Loucy (cell line): ENCODE measurements at regions not wholly inside any gene's neighbourhood (a gene's known extent, or its start where the extent isn't known, plus 50 kb on each side); places are given as distances from the start of the nearest gene placed in this dataset.

Experiments
- H2AFZ ChIP-seq: fragments of 200-600 bp; sonication (generic); 2 replicates; pipeline ENCODE4 v1.6.0; 2016; ENCODE audit warnings: antibody characterized with exemption, mild to moderate bottlenecking, low read length, moderate library complexity
- H3F3A ChIP-seq: fragments of 200-600 bp; 2 replicates; pipeline ENCODE4 v1.6.0; 2016; ENCODE audit warnings: antibody characterized with exemption, low read depth, mild to moderate bottlenecking
- H3K27me3 ChIP-seq: fragments of 200-600 bp; sonication (generic); 2 replicates; pipeline ENCODE4 v1.6.1; 2014; ENCODE audit warnings: low read length, mild to moderate bottlenecking; ENCODE audit not compliant: insufficient read depth, poor library complexity, severe bottlenecking
- H3K36me3 ChIP-seq: fragments of 200-600 bp; sonication (generic); 2 replicates; pipeline ENCODE4 v1.6.1; 2016; ENCODE audit warnings: low read length; ENCODE audit not compliant: insufficient read depth
- H3K4me1 ChIP-seq: fragments of 200-600 bp; sonication (generic); 2 replicates; pipeline ENCODE4 v1.5.1; 2014; ENCODE audit warnings: low read length, mild to moderate bottlenecking; ENCODE audit not compliant: insufficient read depth, poor library complexity, severe bottlenecking
- H3K4me2 ChIP-seq: fragments of 200-600 bp; sonication (generic); 2 replicates; pipeline ENCODE4 v1.6.0; 2014; ENCODE audit warnings: antibody characterized with exemption, low read length, low read depth, mild to moderate bottlenecking; ENCODE audit not compliant: poor library complexity, severe bottlenecking
- H3K4me3 ChIP-seq: fragments of 200-600 bp; sonication (generic); 2 replicates; pipeline ENCODE4 v1.5.1; 2014; ENCODE audit warnings: low read length, mild to moderate bottlenecking, mixed read lengths; ENCODE audit not compliant: poor library complexity, severe bottlenecking
- H3K79me2 ChIP-seq: fragments of 200-600 bp; sonication (generic); 2 replicates; pipeline ENCODE4 v1.6.1; 2014; ENCODE audit warnings: low read length; ENCODE audit not compliant: insufficient read depth
- H3K9ac ChIP-seq: fragments of 200-600 bp; sonication (generic); 2 replicates; pipeline ENCODE4 v1.6.0; 2014; ENCODE audit warnings: mild to moderate bottlenecking, low read depth, low read length, moderate library complexity; ENCODE audit not compliant: poor library complexity, severe bottlenecking
- H3K9me2 ChIP-seq: fragments of 200-600 bp; sonication (generic); replicated peaks from 2 replicates; pipeline ENCODE4 v1.6.1; 2016; ENCODE audit warnings: low read depth, low read length, mixed read lengths
- H3K9me3 ChIP-seq: fragments of 200-600 bp; sonication (generic); 2 replicates; pipeline ENCODE4 v1.6.1; 2014; ENCODE audit warnings: mild to moderate bottlenecking, antibody characterized with exemption, low read length, low read depth; ENCODE audit not compliant: insufficient read depth
- H4K20me1 ChIP-seq: fragments of 200-600 bp; sonication (generic); 2 replicates; pipeline ENCODE4 v1.6.0; 2014; ENCODE audit warnings: antibody characterized with exemption, low read length, mild to moderate bottlenecking; ENCODE audit not compliant: insufficient read depth, poor library complexity, severe bottlenecking
- CTCF ChIP-seq: fragments of 200-600 bp; sonication (generic); conservative IDR thresholded peaks from 2 replicates; pipeline ENCODE4 v1.5.1; 2014; ENCODE audit warnings: mild to moderate bottlenecking, antibody characterized with exemption, low read length
- EZH2phosphoT487 ChIP-seq: fragments of 200-600 bp; IDR thresholded peaks from 2 replicates; pipeline ENCODE4 v1.6.1; 2018; ENCODE audit warnings: antibody characterized with exemption, mild to moderate bottlenecking, moderate library complexity, borderline replicate concordance

- H3K9me2 ChIP-seq: no peaks in the 10 kb centered on the region
- H3F3A ChIP-seq: no peaks in the 10 kb centered on the region
- H4K20me1 ChIP-seq: no peaks in the 10 kb centered on the region
- H3K9me3 ChIP-seq: no peaks in the 10 kb centered on the region
- H3K27me3 ChIP-seq: no peaks in the 10 kb centered on the region
- no peak overlapping the region for H3K4me2 ChIP-seq
- H3K4me3 ChIP-seq: no peak overlapping the region
- H3K79me2 ChIP-seq: no peaks in the 10 kb centered on the region
- no peaks in the 10 kb centered on the region for H3K4me1 ChIP-seq
- no peaks in the 10 kb centered on the region for H3K36me3 ChIP-seq
- TF ChIP-seq CTCF: no peak
- no peak for TF ChIP-seq EZH2phosphoT487
- no peak overlapping the region for H3K9ac ChIP-seq
- no peak overlapping the region for H2AFZ ChIP-seq
These were observed 177.6 kb downstream of the DIRAS2 start for GRCh38 chr9:90464978-90465377.

GRCh38 chr9:90466441-90466840 is 176.2 kb downstream of the DIRAS2 start:
- Histone ChIP-seq H3K9ac (no peak overlapping the region), H4K20me1 (no peaks in the 10 kb centered on the region), H3K27me3 (no peaks in the 10 kb centered on the region), H2AFZ (no peak overlapping the region), H3F3A (no peaks in the 10 kb centered on the region), H3K36me3 (no peaks in the 10 kb centered on the region), H3K9me2 (no peaks in the 10 kb centered on the region), H3K9me3 (no peaks in the 10 kb centered on the region), H3K79me2 (no peaks in the 10 kb centered on the region), H3K4me2 (no peak overlapping the region), H3K4me1 (no peaks in the 10 kb centered on the region), H3K4me3 (no peak overlapping the region)
- TF ChIP-seq EZH2phosphoT487 (no peak), CTCF (no peak)

- Histone ChIP-seq H3K9ac (no peak overlapping the region), H3F3A (no peaks in the 10 kb centered on the region), H2AFZ (no peak overlapping the region), H4K20me1 (no peaks in the 10 kb centered on the region), H3K4me2 (no peak overlapping the region), H3K4me3 (no peak overlapping the region), H3K36me3 (no peaks in the 10 kb centered on the region), H3K79me2 (no peaks in the 10 kb centered on the region), H3K9me3 (no peaks in the 10 kb centered on the region), H3K27me3 (no peaks in the 10 kb centered on the region), H3K4me1 (no peaks in the 10 kb centered on the region), H3K9me2 (no peaks in the 10 kb centered on the region)
- no peak for TF ChIP-seq CTCF
- TF ChIP-seq EZH2phosphoT487: no peak
These were observed 173.2 kb downstream of the DIRAS2 start for GRCh38 chr9:90469435-90469834.
